ENCODE measurements at regions not wholly inside any gene's neighbourhood (a gene's known extent, or its start where the extent isn't known, plus 50 kb on each side); places are given as distances from the start of the nearest gene placed in this dataset.

GRCh38 chr3:137171834-137172603 lies 214.2 kb downstream of the IL20RB start:
- DNase-seq (no peak), ATAC-seq (no peak)
- intact Hi-C loops (cut with micrococcal nuclease): no loop called here
- Mint-ChIP-seq H3K27me3 (peaks cover 14% of the 10 kb centered on the region), H3K9me3 (peaks cover 4% of the 10 kb centered on the region), H3K4me1 (ENCODE audit: low read depth) (no peaks in the 10 kb centered on the region), H3K4me3 (no peak overlapping the region), H3K27ac (no peak overlapping the region), H3K36me3 (ENCODE audit: low read depth) (no peaks in the 10 kb centered on the region)
- no peak for TF ChIP-seq CTCF (IDR thresholded peaks at IDR 0.05)
- POLR2A ChIA-PET: no interaction called here
- CTCF ChIA-PET: no interaction called here

GRCh38 chr3:137172728-137173127 lies 214.9 kb downstream of the IL20RB start:
- Mint-ChIP-seq H3K36me3 (ENCODE audit: low read depth) (no peaks in the 10 kb centered on the region), H3K27me3 (peaks cover 15% of the 10 kb centered on the region), H3K4me3 (no peak overlapping the region), H3K9me3 (peaks cover 4% of the 10 kb centered on the region), H3K4me1 (ENCODE audit: low read depth) (no peaks in the 10 kb centered on the region), H3K27ac (no peak overlapping the region)
- POLR2A ChIA-PET: no interaction called here
- intact Hi-C loops (cut with micrococcal nuclease): no loop called here
- DNase-seq (no peak), ATAC-seq (no peak)
- CTCF ChIA-PET: interaction anchor here (0.6 to 0.9 kb wide), 2 partner anchors 60 to 119 kb away, joined by 3 to 4 read pairs; no protein-coding TSS in a partner anchor
- TF ChIP-seq CTCF (IDR thresholded peaks at IDR 0.05): no peak

- ChIA-PET CTCF (no interaction called here), POLR2A (no interaction called here)
- Mint-ChIP-seq H3K4me3 (no peak overlapping the region), H3K27ac (no peak overlapping the region), H3K36me3 (ENCODE audit: low read depth) (no peaks in the 10 kb centered on the region), H3K27me3 (peaks cover 16% of the 10 kb centered on the region), H3K4me1 (ENCODE audit: low read depth) (no peaks in the 10 kb centered on the region), H3K9me3 (peaks cover 4% of the 10 kb centered on the region)
- ATAC-seq (no peak), DNase-seq (no peak)
- intact Hi-C loops (cut with micrococcal nuclease): no loop called here
- TF ChIP-seq CTCF (IDR thresholded peaks at IDR 0.05): no peak
Measured at GRCh38 chr3:137174514-137174913, 216.7 kb downstream of the IL20RB start.

- Mint-ChIP-seq H3K4me3 (no peak overlapping the region), H3K27me3 (peaks cover 3% of the 10 kb centered on the region), H3K4me1 (ENCODE audit: low read depth) (no peaks in the 10 kb centered on the region), H3K9me3 (no peaks in the 10 kb centered on the region), H3K36me3 (ENCODE audit: low read depth) (no peaks in the 10 kb centered on the region), H3K27ac (no peak overlapping the region)
- CTCF ChIA-PET: no interaction called here
- no peak for DNase-seq
- POLR2A ChIA-PET: no interaction called here
- intact Hi-C loops (cut with micrococcal nuclease): no loop called here
- TF ChIP-seq CTCF (IDR thresholded peaks at IDR 0.05): no peak
- no peak for ATAC-seq
Measured at GRCh38 chr3:137180220-137180619, 222.4 kb downstream of the IL20RB start.

GRCh38 chr3:137191133-137191923 lies 233.5 kb downstream of the IL20RB start:
- ChIA-PET CTCF (no interaction called here), POLR2A (no interaction called here)
- H3K4me1 Mint-ChIP-seq (ENCODE audit: low read depth): no peaks in the 10 kb centered on the region
- ATAC-seq (no peak), DNase-seq (no peak)
- no peaks in the 10 kb centered on the region for H3K9me3 Mint-ChIP-seq
- intact Hi-C loops (cut with micrococcal nuclease): no loop called here
- TF ChIP-seq CTCF (IDR thresholded peaks at IDR 0.05): no peak
- no peaks in the 10 kb centered on the region for H3K36me3 Mint-ChIP-seq (ENCODE audit: low read depth)
- peaks cover 1% of the 10 kb centered on the region for H3K27me3 Mint-ChIP-seq
- no peak overlapping the region for H3K4me3 Mint-ChIP-seq
- H3K27ac Mint-ChIP-seq: no peak overlapping the region
